Kidney epithelial cell (primary cell): ENCODE measurements at regions not wholly inside any gene's neighbourhood (a gene's known extent, or its start where the extent isn't known, plus 50 kb on each side); places are given as distances from the start of the nearest gene placed in this dataset.

Source experiments
- DNase-seq: peaks from one replicate; pipeline ENCODE4 v3.0.0-alpha.2; 2010; ENCODE audit warnings: low read depth
- H3K27me3 ChIP-seq: 2 replicates; pipeline ENCODE4 v1.6.0; 2011; ENCODE audit warnings: low read length; ENCODE audit not compliant: control insufficient read depth, insufficient read depth
- H3K36me3 ChIP-seq: 2 replicates; pipeline ENCODE4 v1.5.1; 2011; ENCODE audit warnings: low read length; ENCODE audit not compliant: control insufficient read depth, insufficient read depth
- H3K4me3 ChIP-seq: 2 replicates; pipeline ENCODE4 v1.5.1; 2011; ENCODE audit warnings: low read depth, mild to moderate bottlenecking, control low read depth, low read length
- CTCF ChIP-seq: IDR thresholded peaks from 2 replicates; pipeline ENCODE4 v1.5.1; 2011; ENCODE audit warnings: mild to moderate bottlenecking, moderate library complexity, low read length, control low read depth, inconsistent platforms; ENCODE audit not compliant: insufficient read depth, poor library complexity, severe bottlenecking

GRCh38 chr14:71185637-71186036 lies 278.4 kb downstream of the PCNX1 start:
- Histone ChIP-seq H3K27me3 (no peaks in the 10 kb centered on the region), H3K4me3 (no peak overlapping the region)
- TF ChIP-seq CTCF = no peak

GRCh38 chr14:71187633-71188356 lies 280.5 kb downstream of the PCNX1 start:
- Histone ChIP-seq H3K36me3 (no peaks in the 10 kb centered on the region), H3K4me3 (no peak overlapping the region), H3K27me3 (no peaks in the 10 kb centered on the region)
- no peak for TF ChIP-seq CTCF
- DNase-seq = no peak

More at GRCh38 chr14:71185637-71186036, 278.4 kb downstream of the PCNX1 start:
- no peaks in the 10 kb centered on the region for H3K36me3 ChIP-seq
- DNase-seq = no peak

GRCh38 chr14:71190770-71191374 lies 283.6 kb downstream of the PCNX1 start:
- no peak for TF ChIP-seq CTCF
- DNase-seq = no peak
- H3K27me3 ChIP-seq = no peaks in the 10 kb centered on the region
- H3K36me3 ChIP-seq = no peaks in the 10 kb centered on the region
- H3K4me3 ChIP-seq = no peak overlapping the region

- Histone ChIP-seq H3K4me3 (no peak overlapping the region), H3K27me3 (no peaks in the 10 kb centered on the region), H3K36me3 (no peaks in the 10 kb centered on the region)
- no peak for TF ChIP-seq CTCF
- no peak for DNase-seq
Observed at GRCh38 chr14:71193663-71194062, 286.4 kb downstream of the PCNX1 start.

- no peak for DNase-seq
- Histone ChIP-seq H3K27me3 (no peaks in the 10 kb centered on the region), H3K4me3 (no peak overlapping the region), H3K36me3 (no peaks in the 10 kb centered on the region)
- TF ChIP-seq CTCF = no peak
Observed at GRCh38 chr14:71194251-71194650, 287.0 kb downstream of the PCNX1 start.
